ENCODE measurements at regions not wholly inside any gene's neighbourhood (a gene's known extent, or its start where the extent isn't known, plus 50 kb on each side); places are given as distances from the start of the nearest gene placed in this dataset.
"Not testable (repeated sequence)": the region's sequence is repeated elsewhere in the genome, so short reads cannot be mapped to it uniquely, and the experiment has no call there.

DNA sequence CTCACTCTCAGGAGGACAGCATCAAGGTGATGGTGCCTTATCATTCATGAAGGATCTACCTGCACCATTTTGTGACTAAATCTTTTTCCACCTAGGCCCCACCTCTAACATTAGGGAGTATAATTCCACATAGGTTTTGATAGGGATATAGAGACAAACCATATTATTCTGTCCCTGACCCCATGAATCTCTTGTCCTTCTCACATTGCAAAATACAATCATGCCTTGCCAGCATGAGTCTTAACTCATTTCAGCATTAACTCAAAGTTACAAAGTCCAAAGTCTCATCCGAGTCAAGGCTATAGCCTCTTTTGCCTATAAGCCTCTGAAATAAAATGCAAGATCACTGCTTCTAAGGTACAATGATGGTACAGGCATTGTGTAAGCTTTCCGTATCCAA is 111.5 kb upstream of the CTSV start:
- not testable (repeated sequence) for H3K27me3 ChIP-seq (ENCODE audit: insufficient read depth, low read length); H2BK5ac ChIP-seq (ENCODE audit: low read depth, low read length, poor library complexity); DNase-seq; H3K4me2 ChIP-seq (ENCODE audit: low read length); H3K79me1 ChIP-seq (ENCODE audit: low read length); H3K4me1 ChIP-seq (ENCODE audit: control insufficient read depth in 1 of 2, insufficient read depth in 2 of 2, low read length in 2 of 2); H3K9ac ChIP-seq (ENCODE audit: low read length); H3K9me3 ChIP-seq (ENCODE audit: insufficient read depth, low read depth, low read length); H4K8ac ChIP-seq (ENCODE audit: low read depth, low read length); H3K4ac ChIP-seq (ENCODE audit: low read depth, low read length); H4K91ac ChIP-seq (ENCODE audit: low read depth, low read length); H3K14ac ChIP-seq (ENCODE audit: low read length); H2AFZ ChIP-seq (ENCODE audit: insufficient read depth, low read length, poor library complexity); H3K23ac ChIP-seq (ENCODE audit: low read length); H3K4me3 ChIP-seq (ENCODE audit: low read depth, low read length); H3K79me2 ChIP-seq (ENCODE audit: control insufficient read depth, insufficient read depth, low read length, poor library complexity); H4K12ac ChIP-seq (ENCODE audit: low read depth, low read length); H3K36me3 ChIP-seq (ENCODE audit: control insufficient read depth in 1 of 2, insufficient read depth in 2 of 2, low read length in 2 of 2); H2AK5ac ChIP-seq (ENCODE audit: low read length); H3K18ac ChIP-seq (ENCODE audit: low read length); H2BK120ac ChIP-seq (ENCODE audit: insufficient read depth, low read length, poor library complexity); H3K27ac ChIP-seq (ENCODE audit: low read depth, low read length); H2BK12ac ChIP-seq (ENCODE audit: low read length)
- WGBS (ENCODE audit: extremely low coverage, insufficient coverage, insufficient read length): no CpG with 5 or more reads among the region's 2 CpGs

DNA sequence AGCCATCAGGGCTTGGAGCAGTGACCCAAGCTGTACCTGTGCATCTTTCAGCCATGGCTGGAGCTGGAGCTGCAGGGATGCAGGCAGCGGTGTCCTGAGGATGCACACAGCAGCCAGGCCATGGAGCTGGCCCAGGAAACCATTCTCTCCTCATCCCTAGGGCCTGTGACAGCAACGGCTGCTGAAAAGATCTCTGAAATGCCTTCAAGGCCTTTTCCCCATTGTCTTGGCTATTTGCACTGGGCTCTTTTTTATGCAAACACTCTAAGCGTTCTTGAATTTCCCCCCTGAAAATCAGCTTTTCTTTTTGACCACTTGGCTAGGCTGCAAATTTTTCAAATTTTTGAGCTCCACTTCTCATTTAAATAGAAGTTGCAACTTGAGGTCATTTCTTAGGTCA is 109.5 kb upstream of the CTSV start:
- H4K12ac ChIP-seq (ENCODE audit: low read depth, low read length); H2AFZ ChIP-seq (ENCODE audit: insufficient read depth, low read length, poor library complexity); H3K9me3 ChIP-seq (ENCODE audit: insufficient read depth, low read depth, low read length); H4K8ac ChIP-seq (ENCODE audit: low read depth, low read length); H3K36me3 ChIP-seq (ENCODE audit: control insufficient read depth in 1 of 2, insufficient read depth in 2 of 2, low read length in 2 of 2); H2AK5ac ChIP-seq (ENCODE audit: low read length); H3K18ac ChIP-seq (ENCODE audit: low read length); H3K4me3 ChIP-seq (ENCODE audit: low read depth, low read length); H3K4me1 ChIP-seq (ENCODE audit: control insufficient read depth in 1 of 2, insufficient read depth in 2 of 2, low read length in 2 of 2); H2BK12ac ChIP-seq (ENCODE audit: low read length); H2BK120ac ChIP-seq (ENCODE audit: insufficient read depth, low read length, poor library complexity); H3K14ac ChIP-seq (ENCODE audit: low read length); H3K9ac ChIP-seq (ENCODE audit: low read length); H4K91ac ChIP-seq (ENCODE audit: low read depth, low read length); DNase-seq; H3K79me2 ChIP-seq (ENCODE audit: control insufficient read depth, insufficient read depth, low read length, poor library complexity); H3K4me2 ChIP-seq (ENCODE audit: low read length); H2BK5ac ChIP-seq (ENCODE audit: low read depth, low read length, poor library complexity); H3K27ac ChIP-seq (ENCODE audit: low read depth, low read length); H3K79me1 ChIP-seq (ENCODE audit: low read length); H3K4ac ChIP-seq (ENCODE audit: low read depth, low read length); H3K27me3 ChIP-seq (ENCODE audit: insufficient read depth, low read length); H3K23ac ChIP-seq (ENCODE audit: low read length): not testable (repeated sequence)
- no CpG with 5 or more reads among the region's 3 CpGs for WGBS (ENCODE audit: extremely low coverage, insufficient coverage, insufficient read length)

DNA sequence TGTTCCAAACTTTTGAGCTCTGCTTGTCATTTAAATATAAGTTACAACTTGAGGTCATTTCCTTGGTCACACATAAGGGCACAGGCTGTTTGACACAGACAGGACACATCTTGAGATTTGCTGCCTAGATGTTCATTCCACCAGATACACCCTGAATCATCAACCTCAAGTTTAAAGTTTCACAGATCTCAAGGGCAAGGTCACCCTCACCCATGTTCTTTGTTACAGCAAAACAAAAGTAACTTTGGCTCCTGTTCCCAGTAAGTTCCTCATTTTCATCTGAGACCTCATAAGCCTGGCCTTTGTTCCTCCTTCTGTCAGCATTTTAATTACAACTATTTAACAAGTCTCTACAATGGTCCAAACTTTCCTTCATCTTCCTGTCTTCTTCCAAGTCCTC is 106.7 kb upstream of the CTSV start:
- not testable (repeated sequence) for H2AFZ ChIP-seq (ENCODE audit: insufficient read depth, low read length, poor library complexity); H4K12ac ChIP-seq (ENCODE audit: low read depth, low read length); H3K4me3 ChIP-seq (ENCODE audit: low read depth, low read length); H3K4me1 ChIP-seq (ENCODE audit: control insufficient read depth in 1 of 2, insufficient read depth in 2 of 2, low read length in 2 of 2); H2BK12ac ChIP-seq (ENCODE audit: low read length); H3K36me3 ChIP-seq (ENCODE audit: control insufficient read depth in 1 of 2, insufficient read depth in 2 of 2, low read length in 2 of 2); H3K27me3 ChIP-seq (ENCODE audit: insufficient read depth, low read length); H3K4ac ChIP-seq (ENCODE audit: low read depth, low read length); H3K4me2 ChIP-seq (ENCODE audit: low read length); H3K9me3 ChIP-seq (ENCODE audit: insufficient read depth, low read depth, low read length); H3K27ac ChIP-seq (ENCODE audit: low read depth, low read length); H2BK120ac ChIP-seq (ENCODE audit: insufficient read depth, low read length, poor library complexity); H3K79me1 ChIP-seq (ENCODE audit: low read length); H3K9ac ChIP-seq (ENCODE audit: low read length); H2BK5ac ChIP-seq (ENCODE audit: low read depth, low read length, poor library complexity); H3K18ac ChIP-seq (ENCODE audit: low read length); H4K91ac ChIP-seq (ENCODE audit: low read depth, low read length); H3K79me2 ChIP-seq (ENCODE audit: control insufficient read depth, insufficient read depth, low read length, poor library complexity); DNase-seq; H3K23ac ChIP-seq (ENCODE audit: low read length); H2AK5ac ChIP-seq (ENCODE audit: low read length); H3K14ac ChIP-seq (ENCODE audit: low read length); H4K8ac ChIP-seq (ENCODE audit: low read depth, low read length)

DNA sequence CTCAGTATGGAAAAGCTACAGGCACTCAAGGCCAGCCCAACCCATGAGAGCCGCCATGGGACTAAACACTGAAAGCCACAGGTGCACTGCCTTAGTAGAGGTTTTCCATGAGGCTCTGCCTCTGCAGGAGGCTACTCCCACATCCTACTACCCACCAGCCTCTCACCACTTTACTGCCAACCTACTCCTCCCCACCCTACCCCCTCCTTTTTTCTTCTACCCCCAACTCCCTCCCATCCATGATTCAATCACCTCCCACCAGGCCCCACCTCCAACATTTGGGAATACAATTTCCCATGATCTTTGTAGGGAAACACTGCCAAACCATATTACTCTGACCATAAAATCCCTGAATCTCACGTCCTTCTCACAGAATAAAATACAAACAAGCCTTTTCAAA is 101.6 kb upstream of the CTSV start:
- Histone ChIP-seq H4K12ac (ENCODE audit: low read depth, low read length) (no peak overlapping the region), H2BK120ac (ENCODE audit: insufficient read depth, low read length, poor library complexity) (no peak overlapping the region), H3K9me3 (ENCODE audit: insufficient read depth, low read depth, low read length) (peaks cover 2% of the 10 kb centered on the region), H3K9ac (ENCODE audit: low read length) (no peak overlapping the region), H3K36me3 (ENCODE audit: control insufficient read depth in 1 of 2, insufficient read depth in 2 of 2, low read length in 2 of 2) (peaks cover 1 to 2% of the 10 kb centered on the region in 2 experiments), H3K27me3 (ENCODE audit: insufficient read depth, low read length) (no peaks in the 10 kb centered on the region), H2AK5ac (ENCODE audit: low read length) (no peak overlapping the region), H4K91ac (ENCODE audit: low read depth, low read length) (no peak overlapping the region), H3K4ac (ENCODE audit: low read depth, low read length) (no peak overlapping the region), H2AFZ (ENCODE audit: insufficient read depth, low read length, poor library complexity) (no peak overlapping the region), H3K4me1 (ENCODE audit: control insufficient read depth in 1 of 2, insufficient read depth in 2 of 2, low read length in 2 of 2) (no peaks in the 10 kb centered on the region), H4K8ac (ENCODE audit: low read depth, low read length) (no peak overlapping the region), H3K4me3 (ENCODE audit: low read depth, low read length) (no peak overlapping the region), H3K27ac (ENCODE audit: low read depth, low read length) (no peak overlapping the region), H3K79me1 (ENCODE audit: low read length) (no peaks in the 10 kb centered on the region), H3K4me2 (ENCODE audit: low read length) (no peak overlapping the region), H3K79me2 (ENCODE audit: control insufficient read depth, insufficient read depth, low read length, poor library complexity) (no peaks in the 10 kb centered on the region), H3K18ac (ENCODE audit: low read length) (no peak overlapping the region), H2BK12ac (ENCODE audit: low read length) (no peak overlapping the region), H3K23ac (ENCODE audit: low read length) (no peak overlapping the region), H3K14ac (ENCODE audit: low read length) (no peak overlapping the region), H2BK5ac (ENCODE audit: low read depth, low read length, poor library complexity) (no peak overlapping the region)
- WGBS (ENCODE audit: extremely low coverage, insufficient coverage, insufficient read length): no CpG with 5 or more reads among the region's 2 CpGs
- DNase-seq: no peak

DNA sequence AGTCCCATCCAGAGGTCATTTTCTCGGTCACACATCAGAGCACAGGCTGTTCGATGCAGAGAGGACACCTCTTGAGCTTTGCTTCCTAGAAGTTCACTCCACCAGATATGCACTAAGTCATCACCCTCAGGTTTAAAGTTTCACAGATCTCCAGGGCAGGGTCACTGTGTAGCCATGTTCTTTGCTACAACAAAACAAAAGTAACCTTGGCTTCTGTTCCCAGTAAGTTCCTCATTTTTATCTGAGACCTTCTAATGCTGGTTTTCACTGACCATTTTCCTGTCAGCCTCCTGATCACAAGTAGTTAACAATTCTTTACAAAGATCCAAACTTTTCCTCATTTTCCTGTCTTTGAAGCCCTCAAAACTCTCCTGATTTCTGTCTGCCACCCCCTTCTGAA is 97.5 kb upstream of the CTSV start:
- no peak overlapping the region for H3K27ac ChIP-seq (ENCODE audit: low read depth, low read length)
- H2BK12ac ChIP-seq (ENCODE audit: low read length): no peak overlapping the region
- no CpG with 5 or more reads among the region's 2 CpGs for WGBS (ENCODE audit: extremely low coverage, insufficient coverage, insufficient read length)
- H3K27me3 ChIP-seq (ENCODE audit: insufficient read depth, low read length): no peaks in the 10 kb centered on the region
- H3K14ac ChIP-seq (ENCODE audit: low read length): no peak overlapping the region
- no peak overlapping the region for H2AFZ ChIP-seq (ENCODE audit: insufficient read depth, low read length, poor library complexity)
- H2BK120ac ChIP-seq (ENCODE audit: insufficient read depth, low read length, poor library complexity): no peak overlapping the region
- no peak overlapping the region for H3K4me2 ChIP-seq (ENCODE audit: low read length)
- peaks cover 8% of the 10 kb centered on the region for H3K9me3 ChIP-seq (ENCODE audit: insufficient read depth, low read depth, low read length)
- no peak overlapping the region for H3K23ac ChIP-seq (ENCODE audit: low read length)
- H3K36me3 ChIP-seq (ENCODE audit: control insufficient read depth in 1 of 2, insufficient read depth in 2 of 2, low read length in 2 of 2): peaks cover 0 to 1% of the 10 kb centered on the region in 2 experiments
- H3K4me1 ChIP-seq (ENCODE audit: control insufficient read depth in 1 of 2, insufficient read depth in 2 of 2, low read length in 2 of 2): no peaks in the 10 kb centered on the region
- H2AK5ac ChIP-seq (ENCODE audit: low read length): no peak overlapping the region
- H4K91ac ChIP-seq (ENCODE audit: low read depth, low read length): no peak overlapping the region
- H3K79me1 ChIP-seq (ENCODE audit: low read length): no peaks in the 10 kb centered on the region
- H3K9ac ChIP-seq (ENCODE audit: low read length): no peak overlapping the region
- no peak overlapping the region for H3K18ac ChIP-seq (ENCODE audit: low read length)
- H3K4ac ChIP-seq (ENCODE audit: low read depth, low read length): no peak overlapping the region
- no peak overlapping the region for H3K4me3 ChIP-seq (ENCODE audit: low read depth, low read length)
- no peak overlapping the region for H4K12ac ChIP-seq (ENCODE audit: low read depth, low read length)
- H2BK5ac ChIP-seq (ENCODE audit: low read depth, low read length, poor library complexity): no peak overlapping the region
- DNase-seq: no peak
- no peak overlapping the region for H4K8ac ChIP-seq (ENCODE audit: low read depth, low read length)
- H3K79me2 ChIP-seq (ENCODE audit: control insufficient read depth, insufficient read depth, low read length, poor library complexity): no peaks in the 10 kb centered on the region

Measured in trophoblast cell (in vitro differentiated cells and primary cell).